HG02623 (cell line): ENCODE measurements at regions not wholly inside any gene's neighbourhood (a gene's known extent, or its start where the extent isn't known, plus 50 kb on each side); places are given as distances from the start of the nearest gene placed in this dataset.

ENCODE experiments used
- ATAC-seq: cut with Tn5 transposase; IDR thresholded peaks from one replicate; pipeline ENCODE4 v1.9.1; 2021; ENCODE audit warnings: moderate library complexity; ENCODE audit not compliant: unreplicated experiment

- ATAC-seq: peak; percentile 92
These were observed 50.3 kb upstream of the ANKRD10 start for GRCh38 chr13:110965038-110965754.
